Chondrocyte (in vitro differentiated cells): ENCODE measurements at regions not wholly inside any gene's neighbourhood (a gene's known extent, or its start where the extent isn't known, plus 50 kb on each side); places are given as distances from the start of the nearest gene placed in this dataset.

Experiments
- DNase-seq: peaks from one replicate; pipeline ENCODE4 v3.0.0; 2021; ENCODE audit warnings: mixed read lengths, low spot score
- H3K27ac Mint-ChIP-seq: one replicate; pipeline ENCODE4 v1.8.0; 2021; ENCODE audit warnings: mild to moderate bottlenecking, moderate library complexity, mixed read lengths; ENCODE audit not compliant: unreplicated experiment
- H3K27me3 Mint-ChIP-seq: 2 replicates; pipeline ENCODE4 v1.8.0; 2021; ENCODE audit warnings: low read depth, mixed read lengths
- H3K36me3 Mint-ChIP-seq: 2 replicates; pipeline ENCODE4 v1.8.0; 2021; ENCODE audit warnings: low read depth, mixed read lengths
- H3K4me1 Mint-ChIP-seq: 2 replicates; pipeline ENCODE4 v1.8.0; 2021; ENCODE audit warnings: low read depth, mild to moderate bottlenecking, mixed read lengths
- H3K4me3 Mint-ChIP-seq: one replicate; pipeline ENCODE4 v1.8.0; 2021; ENCODE audit warnings: mild to moderate bottlenecking, moderate library complexity, mixed read lengths; ENCODE audit not compliant: unreplicated experiment
- H3K9me3 Mint-ChIP-seq: 2 replicates; pipeline ENCODE4 v1.8.0; 2021; ENCODE audit warnings: low read depth, mixed read lengths
- CTCF ChIP-seq: fragments of 200-600 bp; sonication (generic); IDR thresholded peaks from 2 replicates; pipeline ENCODE4 v1.5.0; 2021; ENCODE audit warnings: antibody characterized with exemption, mild to moderate bottlenecking, moderate library complexity

GRCh38 chr2:217452928-217453327 is 549.9 kb downstream of the TNS1 start:
- Mint-ChIP-seq H3K36me3 (no peaks in the 10 kb centered on the region), H3K4me1 (peaks cover 8% of the 10 kb centered on the region), H3K27ac (no peak overlapping the region)

GRCh38 chr2:217451666-217452065 is 551.1 kb downstream of the TNS1 start:
- no peak for DNase-seq
- Mint-ChIP-seq H3K4me1 (peaks cover 8% of the 10 kb centered on the region), H3K27ac (no peak overlapping the region), H3K27me3 (no peaks in the 10 kb centered on the region), H3K4me3 (no peak overlapping the region), H3K36me3 (peaks cover 1% of the 10 kb centered on the region), H3K9me3 (no peaks in the 10 kb centered on the region)
- TF ChIP-seq CTCF = no peak

More at GRCh38 chr2:217452928-217453327, 549.9 kb downstream of the TNS1 start:
- no peak for TF ChIP-seq CTCF
- no peaks in the 10 kb centered on the region for H3K27me3 Mint-ChIP-seq
- no peak overlapping the region for H3K4me3 Mint-ChIP-seq
- no peaks in the 10 kb centered on the region for H3K9me3 Mint-ChIP-seq
- DNase-seq = no peak

GRCh38 chr2:217449444-217449843 is 553.4 kb downstream of the TNS1 start:
- H3K4me1 Mint-ChIP-seq = peaks cover 16% of the 10 kb centered on the region
- H3K9me3 Mint-ChIP-seq = no peaks in the 10 kb centered on the region
- DNase-seq = no peak
- H3K27ac Mint-ChIP-seq = no peak overlapping the region
- TF ChIP-seq CTCF = no peak
- peaks cover 1% of the 10 kb centered on the region for H3K36me3 Mint-ChIP-seq
- H3K4me3 Mint-ChIP-seq = no peak overlapping the region
- no peaks in the 10 kb centered on the region for H3K27me3 Mint-ChIP-seq

GRCh38 chr2:217448860-217449259 is 553.9 kb downstream of the TNS1 start:
- H3K27ac Mint-ChIP-seq = no peak overlapping the region
- DNase-seq = no peak
- no peaks in the 10 kb centered on the region for H3K27me3 Mint-ChIP-seq

GRCh38 chr2:217445723-217446122 is 557.1 kb downstream of the TNS1 start:
- H3K4me1 Mint-ChIP-seq = peaks cover 8% of the 10 kb centered on the region
- no peaks in the 10 kb centered on the region for H3K9me3 Mint-ChIP-seq
- no peak for DNase-seq
- H3K4me3 Mint-ChIP-seq = no peak overlapping the region
- H3K27me3 Mint-ChIP-seq = no peaks in the 10 kb centered on the region
- peaks cover 1% of the 10 kb centered on the region for H3K36me3 Mint-ChIP-seq
- peak overlapping the region; percentile 33 for H3K27ac Mint-ChIP-seq
- no peak for TF ChIP-seq CTCF

More at GRCh38 chr2:217448860-217449259, 553.9 kb downstream of the TNS1 start:
- peaks cover 16% of the 10 kb centered on the region for H3K4me1 Mint-ChIP-seq
- H3K9me3 Mint-ChIP-seq = no peaks in the 10 kb centered on the region
- H3K36me3 Mint-ChIP-seq = peaks cover 1% of the 10 kb centered on the region
- no peak overlapping the region for H3K4me3 Mint-ChIP-seq
- TF ChIP-seq CTCF = no peak
